GM23248 (cell line): ENCODE measurements at regions not wholly inside any gene's neighbourhood (a gene's known extent, or its start where the extent isn't known, plus 50 kb on each side); places are given as distances from the start of the nearest gene placed in this dataset.

Source experiments
- EZH2 ChIP-seq: fragments of 200-600 bp; sonication (generic); IDR thresholded peaks from 2 replicates; pipeline ENCODE4 v1.6.1; 2018; ENCODE audit warnings: antibody characterized with exemption, mild to moderate bottlenecking; ENCODE audit not compliant: insufficient read depth, poor library complexity, severe bottlenecking
- EZH2phosphoT487 ChIP-seq: fragments of 200-600 bp; sonication (generic); IDR thresholded peaks from 2 replicates; pipeline ENCODE4 v1.6.1; 2018; ENCODE audit warnings: antibody characterized with exemption, moderate library complexity, mild to moderate bottlenecking, low read depth; ENCODE audit not compliant: insufficient read depth

DNA sequence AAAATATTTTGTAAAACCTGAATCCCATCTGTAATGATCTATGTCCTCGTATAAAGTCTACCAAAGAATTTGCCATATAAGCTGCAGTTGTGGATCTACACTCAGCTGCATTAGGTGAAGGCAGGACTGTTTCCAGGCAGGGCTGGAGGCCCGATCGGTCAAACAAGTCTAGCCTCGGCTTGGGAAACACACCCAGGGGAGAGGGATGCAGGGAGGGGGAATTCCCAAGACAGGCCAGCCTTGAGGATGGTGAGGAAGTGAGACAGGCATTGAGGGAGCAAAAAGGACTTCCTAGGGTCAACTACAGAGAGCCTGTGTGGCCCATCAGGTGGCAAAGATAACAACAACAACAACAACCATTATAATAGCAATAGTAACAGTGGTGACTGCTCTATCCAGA, 174.1 kb upstream of the FSTL4 start:
- TF ChIP-seq EZH2, result no peak
- TF ChIP-seq EZH2phosphoT487, result no peak
